ENCODE measurements at regions not wholly inside any gene's neighbourhood (a gene's known extent, or its start where the extent isn't known, plus 50 kb on each side); places are given as distances from the start of the nearest gene placed in this dataset.

DNA sequence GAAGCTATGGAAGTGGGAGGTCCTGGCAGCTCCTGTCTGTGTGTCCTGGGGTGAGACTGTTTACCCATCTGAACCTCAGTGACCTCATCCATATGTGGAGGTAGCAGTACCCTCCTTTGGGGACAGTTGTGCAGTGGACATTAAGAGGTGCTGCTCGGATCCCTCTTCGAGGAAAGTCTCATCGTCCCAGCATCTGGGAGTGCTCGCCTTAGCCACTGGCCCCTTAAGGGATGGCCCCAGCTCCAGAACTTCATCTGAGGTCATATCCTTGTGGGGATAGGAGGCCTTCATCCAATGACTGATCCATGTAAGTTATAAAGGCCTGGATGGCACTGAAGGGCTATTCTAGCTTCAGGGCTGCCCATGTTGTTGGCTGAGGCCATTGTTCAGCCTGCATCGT, 538.1 kb downstream of the MIAT start:
- Histone ChIP-seq H3K4me2 (ENCODE audit: control insufficient read depth, extremely low read depth, insufficient read depth, low read depth, low read length) (no peak overlapping the region), H3K36me3 (ENCODE audit: control insufficient read depth in 2 of 2, extremely low read depth in 1 of 2, insufficient read depth in 2 of 2, low read length in 2 of 2) (no peaks in the 10 kb centered on the region), H3K79me2 (ENCODE audit: control insufficient read depth, insufficient read depth, low read length) (no peaks in the 10 kb centered on the region), H4K20me1 (ENCODE audit: control insufficient read depth, extremely low read depth, insufficient read depth, low read length) (no peaks in the 10 kb centered on the region), H3K9me3 (ENCODE audit: control insufficient read depth, low read depth, low read length) (no peaks in the 10 kb centered on the region), H3K27me3 (ENCODE audit: control insufficient read depth, extremely low read depth, insufficient read depth, low read length) (no peaks in the 10 kb centered on the region), H3K27ac (ENCODE audit: control insufficient read depth, insufficient read depth, low read length) (no peak overlapping the region), H3K4me1 (ENCODE audit: control insufficient read depth, extremely low read depth, insufficient read depth, low read length) (peaks cover 10% of the 10 kb centered on the region), H3K9me1 (ENCODE audit: control insufficient read depth, extremely low read depth, insufficient read depth, low read length) (no peaks in the 10 kb centered on the region), H3K9ac (ENCODE audit: control insufficient read depth, extremely low read depth, insufficient read depth, low read length) (no peak overlapping the region), H3K4me3 (ENCODE audit: control insufficient read depth in 2 of 3, extremely low read depth in 1 of 3, insufficient read depth in 2 of 3, low read depth in 1 of 3, low read length in 3 of 3) (no peak overlapping the region), H2AFZ (ENCODE audit: control insufficient read depth, low read length) (no peak overlapping the region)
- FAIRE-seq (no peak), DNase-seq (ENCODE audit: low read depth, low spot score) (no peak)
- dilution Hi-C loops (cut with MboI; ENCODE audit: extremely low pct_ligation_motif_present, low sequenced_read_pairs), result no loop called here
- TF ChIP-seq, protein P1, sequence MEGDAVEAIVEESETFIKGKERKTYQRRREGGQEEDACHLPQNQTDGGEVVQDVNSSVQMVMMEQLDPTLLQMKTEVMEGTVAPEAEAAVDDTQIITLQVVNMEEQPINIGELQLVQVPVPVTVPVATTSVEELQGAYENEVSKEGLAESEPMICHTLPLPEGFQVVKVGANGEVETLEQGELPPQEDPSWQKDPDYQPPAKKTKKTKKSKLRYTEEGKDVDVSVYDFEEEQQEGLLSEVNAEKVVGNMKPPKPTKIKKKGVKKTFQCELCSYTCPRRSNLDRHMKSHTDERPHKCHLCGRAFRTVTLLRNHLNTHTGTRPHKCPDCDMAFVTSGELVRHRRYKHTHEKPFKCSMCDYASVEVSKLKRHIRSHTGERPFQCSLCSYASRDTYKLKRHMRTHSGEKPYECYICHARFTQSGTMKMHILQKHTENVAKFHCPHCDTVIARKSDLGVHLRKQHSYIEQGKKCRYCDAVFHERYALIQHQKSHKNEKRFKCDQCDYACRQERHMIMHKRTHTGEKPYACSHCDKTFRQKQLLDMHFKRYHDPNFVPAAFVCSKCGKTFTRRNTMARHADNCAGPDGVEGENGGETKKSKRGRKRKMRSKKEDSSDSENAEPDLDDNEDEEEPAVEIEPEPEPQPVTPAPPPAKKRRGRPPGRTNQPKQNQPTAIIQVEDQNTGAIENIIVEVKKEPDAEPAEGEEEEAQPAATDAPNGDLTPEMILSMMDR (optimal IDR thresholded peaks at IDR 0.05 in 1 of 3, IDR thresholded peaks at IDR 0.05 in 1 of 3, conservative IDR thresholded peaks at IDR 0.05 in 1 of 3; ENCODE audit: extremely low read depth in 1 of 3, insufficient read depth in 2 of 3, low read length in 3 of 3), result no peak
- no peak for TF ChIP-seq EZH2 (IDR thresholded peaks at IDR 0.05; ENCODE audit: low read length)

DNA sequence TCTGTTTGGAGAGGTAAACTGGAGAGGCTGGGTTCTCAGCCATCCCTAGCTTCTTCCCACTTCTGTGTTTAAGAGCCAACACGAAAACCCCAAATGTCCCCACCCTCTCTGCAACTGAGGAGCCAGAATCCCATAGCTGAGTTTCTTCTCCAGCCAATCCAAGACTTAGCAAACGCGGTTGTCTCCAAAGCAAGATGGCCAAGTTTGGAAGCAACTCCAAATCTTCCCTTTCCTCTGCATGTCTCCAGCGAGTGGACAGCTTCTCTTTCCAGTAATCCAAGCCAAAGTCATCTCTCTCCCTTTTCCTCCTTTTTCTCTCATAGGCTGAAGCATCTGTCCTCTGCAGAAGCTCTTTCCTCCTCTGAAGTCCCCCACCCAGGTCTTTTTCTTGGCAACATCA, 539.2 kb downstream of the MIAT start:
- H3K4me2 ChIP-seq (ENCODE audit: control insufficient read depth, extremely low read depth, insufficient read depth, low read depth, low read length), result no peak overlapping the region
- no peaks in the 10 kb centered on the region for H3K36me3 ChIP-seq (ENCODE audit: control insufficient read depth in 2 of 2, extremely low read depth in 1 of 2, insufficient read depth in 2 of 2, low read length in 2 of 2)
- DNase-seq (ENCODE audit: low read depth, low spot score) (no peak), FAIRE-seq (no peak)
- dilution Hi-C loops (cut with MboI; ENCODE audit: extremely low pct_ligation_motif_present, low sequenced_read_pairs), result no loop called here
- no peaks in the 10 kb centered on the region for H3K9me1 ChIP-seq (ENCODE audit: control insufficient read depth, extremely low read depth, insufficient read depth, low read length)
- peaks cover 10% of the 10 kb centered on the region for H3K4me1 ChIP-seq (ENCODE audit: control insufficient read depth, extremely low read depth, insufficient read depth, low read length)
- no peaks in the 10 kb centered on the region for H3K27me3 ChIP-seq (ENCODE audit: control insufficient read depth, extremely low read depth, insufficient read depth, low read length)
- H3K9me3 ChIP-seq (ENCODE audit: control insufficient read depth, low read depth, low read length), result no peaks in the 10 kb centered on the region
- no peaks in the 10 kb centered on the region for H3K79me2 ChIP-seq (ENCODE audit: control insufficient read depth, insufficient read depth, low read length)
- H3K9ac ChIP-seq (ENCODE audit: control insufficient read depth, extremely low read depth, insufficient read depth, low read length), result no peak overlapping the region
- H2AFZ ChIP-seq (ENCODE audit: control insufficient read depth, low read length), result no peak overlapping the region
- H3K4me3 ChIP-seq (ENCODE audit: control insufficient read depth in 2 of 3, extremely low read depth in 1 of 3, insufficient read depth in 2 of 3, low read depth in 1 of 3, low read length in 3 of 3), result no peak overlapping the region
- H4K20me1 ChIP-seq (ENCODE audit: control insufficient read depth, extremely low read depth, insufficient read depth, low read length), result no peaks in the 10 kb centered on the region
- TF ChIP-seq, protein P1 (optimal IDR thresholded peaks at IDR 0.05 in 1 of 3, IDR thresholded peaks at IDR 0.05 in 1 of 3, conservative IDR thresholded peaks at IDR 0.05 in 1 of 3; ENCODE audit: extremely low read depth in 1 of 3, insufficient read depth in 2 of 3, low read length in 3 of 3), result no peak
- no peak for TF ChIP-seq EZH2 (IDR thresholded peaks at IDR 0.05; ENCODE audit: low read length)
- no peak overlapping the region for H3K27ac ChIP-seq (ENCODE audit: control insufficient read depth, insufficient read depth, low read length)

Measured in keratinocyte (primary cell).